ENCODE measurements at regions not wholly inside any gene's neighbourhood (a gene's known extent, or its start where the extent isn't known, plus 50 kb on each side); places are given as distances from the start of the nearest gene placed in this dataset.

GRCh38 chr1:112054510-112054909 is 65.0 kb upstream of the KCND3 start:
- no peaks in the 10 kb centered on the region for H3K36me3 Mint-ChIP-seq (ENCODE audit: low read depth)
- H3K4me3 Mint-ChIP-seq: no peak overlapping the region
- no peak for DNase-seq (ENCODE audit: low read depth, low spot score)
- TF ChIP-seq CTCF (conservative IDR thresholded peaks at IDR 0.05): no peak
- H3K4me1 Mint-ChIP-seq: no peaks in the 10 kb centered on the region
- no peak overlapping the region for H3K27ac Mint-ChIP-seq (ENCODE audit: unreplicated experiment)
- H3K9me3 Mint-ChIP-seq: no peaks in the 10 kb centered on the region
- H3K27me3 Mint-ChIP-seq (ENCODE audit: low read depth): peaks cover 7% of the 10 kb centered on the region

GRCh38 chr1:112056354-112056753 is 66.9 kb upstream of the KCND3 start:
- Mint-ChIP-seq H3K4me1 (no peaks in the 10 kb centered on the region), H3K36me3 (ENCODE audit: low read depth) (no peaks in the 10 kb centered on the region), H3K4me3 (no peak overlapping the region), H3K27me3 (ENCODE audit: low read depth) (peaks cover 7% of the 10 kb centered on the region), H3K27ac (ENCODE audit: unreplicated experiment) (no peak overlapping the region), H3K9me3 (no peaks in the 10 kb centered on the region)
- TF ChIP-seq CTCF (conservative IDR thresholded peaks at IDR 0.05): no peak
- DNase-seq (ENCODE audit: low read depth, low spot score): no peak

- Mint-ChIP-seq H3K4me1 (no peaks in the 10 kb centered on the region), H3K9me3 (no peaks in the 10 kb centered on the region), H3K27ac (ENCODE audit: unreplicated experiment) (no peak overlapping the region), H3K27me3 (ENCODE audit: low read depth) (peaks cover 6% of the 10 kb centered on the region), H3K4me3 (no peak overlapping the region), H3K36me3 (ENCODE audit: low read depth) (no peaks in the 10 kb centered on the region)
- no peak for TF ChIP-seq CTCF (conservative IDR thresholded peaks at IDR 0.05)
- DNase-seq (ENCODE audit: low read depth, low spot score): no peak
Measured at GRCh38 chr1:112057736-112058135, 68.3 kb upstream of the KCND3 start.

GRCh38 chr1:112058815-112059450 is 69.5 kb upstream of the KCND3 start:
- Mint-ChIP-seq H3K27me3 (ENCODE audit: low read depth) (peaks cover 6% of the 10 kb centered on the region), H3K9me3 (peaks cover under 1% of the 10 kb centered on the region), H3K27ac (ENCODE audit: unreplicated experiment) (no peak overlapping the region), H3K4me3 (no peak overlapping the region), H3K4me1 (peaks cover under 1% of the 10 kb centered on the region), H3K36me3 (ENCODE audit: low read depth) (no peaks in the 10 kb centered on the region)
- DNase-seq (ENCODE audit: low read depth, low spot score): no peak
- no peak for TF ChIP-seq CTCF (conservative IDR thresholded peaks at IDR 0.05)

- peaks cover 2% of the 10 kb centered on the region for H3K9me3 Mint-ChIP-seq
- H3K4me1 Mint-ChIP-seq: peaks cover 6% of the 10 kb centered on the region
- no peak overlapping the region for H3K27ac Mint-ChIP-seq (ENCODE audit: unreplicated experiment)
- no peak overlapping the region for H3K4me3 Mint-ChIP-seq
- peaks cover 8% of the 10 kb centered on the region for H3K27me3 Mint-ChIP-seq (ENCODE audit: low read depth)
- no peak for DNase-seq (ENCODE audit: low read depth, low spot score)
- H3K36me3 Mint-ChIP-seq (ENCODE audit: low read depth): no peaks in the 10 kb centered on the region
- no peak for TF ChIP-seq CTCF (conservative IDR thresholded peaks at IDR 0.05)
Measured at GRCh38 chr1:112059679-112060078, 70.2 kb upstream of the KCND3 start.

Measured in neural crest cell (in vitro differentiated cells).